HG02970 (cell line): ENCODE measurements at regions not wholly inside any gene's neighbourhood (a gene's known extent, or its start where the extent isn't known, plus 50 kb on each side); places are given as distances from the start of the nearest gene placed in this dataset.

Source experiments
- ATAC-seq: cut with Tn5 transposase; IDR thresholded peaks from one replicate; pipeline ENCODE4 v1.9.1; 2021; ENCODE audit warnings: mild to moderate bottlenecking, moderate library complexity, moderate number of reproducible peaks; ENCODE audit not compliant: unreplicated experiment, low FRiP score

DNA sequence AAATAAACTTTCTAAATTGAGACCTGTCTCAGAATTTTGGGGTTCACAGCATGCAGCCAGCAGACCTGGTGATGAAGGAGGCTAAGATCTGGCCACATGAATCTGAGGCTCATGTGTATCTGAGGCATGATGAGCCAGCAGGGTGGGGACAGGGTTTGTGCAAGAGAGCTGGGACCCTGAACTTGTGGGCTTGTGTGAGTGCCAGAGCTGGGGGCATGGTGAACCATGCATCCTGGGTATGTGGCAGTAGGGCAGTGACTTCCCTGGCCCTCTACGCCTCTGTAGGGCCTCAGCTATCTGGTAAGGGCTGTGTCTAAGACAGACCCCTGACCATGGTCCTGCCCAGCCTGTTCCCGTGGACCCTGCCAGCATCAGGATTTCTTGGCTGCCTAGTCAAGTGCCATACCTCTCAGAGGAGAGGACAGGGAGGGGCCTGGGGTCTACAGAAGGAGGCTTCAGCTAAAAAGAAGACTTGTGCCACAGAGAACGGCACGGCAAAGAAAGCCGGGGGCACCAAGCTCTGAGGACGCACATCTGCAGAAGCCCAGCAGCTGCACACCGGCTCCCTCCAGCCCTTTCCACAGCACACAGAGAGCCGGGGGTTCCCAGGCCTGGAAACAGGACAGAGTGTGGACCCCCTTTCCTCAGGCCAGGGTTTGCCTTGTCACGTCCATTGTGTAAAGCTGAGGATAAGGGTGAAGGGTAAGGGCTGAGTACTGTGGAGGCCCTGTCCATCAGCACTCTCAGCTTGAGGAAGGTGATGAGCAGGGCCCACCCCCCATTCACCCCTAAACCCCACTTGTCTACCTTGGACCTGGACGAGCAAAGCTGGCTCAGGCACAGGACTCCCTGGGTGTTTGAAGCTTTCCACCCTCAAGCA lies 130.1 kb downstream of the MRPL36 start:
- no peak for ATAC-seq

DNA sequence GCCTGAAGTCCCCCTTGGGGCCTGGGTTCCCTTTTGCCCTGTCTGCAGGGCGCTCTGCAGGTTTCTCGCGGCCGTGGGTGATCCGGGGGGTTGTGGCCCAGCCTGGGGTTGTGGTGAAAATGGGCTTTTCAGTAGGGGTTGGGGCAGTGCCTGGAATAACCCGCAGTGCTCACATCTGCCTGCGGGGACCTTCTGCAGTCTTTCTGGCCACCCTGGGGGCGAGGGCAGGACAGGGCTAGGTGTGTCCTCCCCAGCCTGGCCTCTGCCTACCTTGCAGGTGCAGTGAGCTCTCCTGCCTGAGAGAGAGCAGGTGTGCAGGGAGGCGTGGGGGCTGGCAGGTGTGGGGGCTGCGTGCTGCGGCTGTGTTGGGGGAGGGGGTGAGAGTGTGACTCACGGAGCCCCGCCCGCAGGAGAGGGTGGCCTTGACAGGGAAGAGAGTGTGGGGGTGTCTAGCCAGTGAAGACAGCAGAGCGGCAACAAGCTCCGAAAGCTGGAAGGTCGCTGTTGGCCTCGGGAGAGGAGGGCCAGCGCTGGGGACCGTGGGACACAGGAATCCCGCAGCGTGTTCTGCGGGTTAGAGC lies 131.4 kb downstream of the MRPL36 start:
- ATAC-seq: no peak

DNA sequence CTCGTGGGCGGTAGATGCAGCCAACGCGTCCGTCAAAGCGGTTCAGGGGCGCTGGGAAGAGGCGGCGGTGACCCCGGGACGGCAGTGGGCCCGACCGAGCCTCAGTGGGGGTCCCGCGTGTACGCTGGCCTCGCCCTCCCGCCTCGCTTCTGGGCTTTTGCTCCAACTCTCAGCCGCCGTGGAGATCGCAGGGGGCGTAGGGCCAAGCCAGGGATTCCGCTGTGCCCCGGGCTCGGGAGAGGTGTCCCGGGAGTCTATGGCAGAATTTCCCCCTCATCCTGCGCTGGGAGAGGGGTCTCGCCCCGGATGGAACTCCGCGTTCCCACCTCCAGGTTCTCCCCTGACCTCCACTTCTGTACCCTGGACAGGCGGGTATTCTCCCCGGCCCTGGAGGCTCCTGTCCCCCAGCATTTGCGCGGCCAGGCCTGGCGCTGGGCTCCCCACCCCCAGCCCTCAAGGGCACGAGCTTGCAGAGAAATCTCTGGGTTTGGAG lies 131.9 kb downstream of the MRPL36 start:
- ATAC-seq: no peak

DNA sequence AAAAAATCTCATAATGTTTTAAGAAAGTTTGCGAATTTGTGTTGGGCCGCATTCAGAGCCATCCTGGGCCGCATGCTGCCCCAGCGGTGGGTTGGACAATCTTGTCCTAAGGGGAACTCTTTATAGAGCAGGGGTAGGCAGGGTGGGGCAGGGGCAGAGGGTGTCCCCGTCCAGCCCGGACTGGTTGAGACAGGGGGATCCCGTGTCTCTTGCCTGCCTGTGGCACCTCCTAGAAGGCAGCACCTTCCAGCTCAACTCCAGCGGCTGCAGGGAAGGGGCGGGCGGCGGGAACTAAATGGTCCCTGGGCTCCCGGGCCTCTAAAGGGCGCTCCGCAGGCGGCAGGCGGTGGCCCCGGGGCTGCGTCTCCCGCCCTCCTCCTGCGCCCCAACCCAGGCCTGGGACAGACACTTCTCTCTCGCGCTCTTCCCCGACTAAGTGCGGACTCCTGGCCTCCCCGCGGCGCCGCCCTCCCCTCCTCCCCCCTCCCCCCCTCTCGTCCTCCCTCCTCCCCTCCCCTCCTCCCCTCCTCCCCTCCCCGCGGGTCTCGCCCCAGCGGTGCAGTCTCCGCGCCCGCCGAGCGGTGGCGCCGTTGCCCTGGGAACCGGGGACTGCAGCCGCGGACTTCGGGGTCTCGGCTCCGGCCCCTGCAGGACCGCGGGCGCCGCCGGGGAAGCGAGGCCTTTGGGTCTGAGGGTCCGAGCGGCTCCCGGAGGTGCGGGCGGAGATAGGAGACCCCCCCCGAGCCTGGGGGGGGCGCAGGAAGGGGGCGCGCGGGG lies 132.6 kb downstream of the MRPL36 start:
- no peak for ATAC-seq

DNA sequence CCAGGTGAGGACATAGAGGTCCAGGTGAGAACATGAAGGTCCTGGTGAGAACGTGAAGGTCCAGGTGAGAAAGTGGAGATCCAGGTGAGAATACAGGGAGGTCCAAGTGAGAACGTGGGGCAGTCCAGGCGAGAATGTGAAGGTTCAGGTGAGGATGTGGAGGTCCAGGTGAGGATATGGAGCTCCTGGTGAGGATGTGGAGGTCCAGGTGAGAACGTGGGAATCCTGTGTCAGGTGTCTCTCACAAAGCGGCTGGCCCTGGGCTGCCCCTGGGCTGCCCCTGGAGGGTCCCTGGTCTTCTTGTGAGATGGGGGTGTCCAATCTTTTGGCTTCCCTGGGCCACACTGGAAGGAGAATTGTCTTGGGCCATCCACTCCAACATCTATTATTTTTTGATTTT lies 133.4 kb downstream of the MRPL36 start:
- no peak for ATAC-seq

DNA sequence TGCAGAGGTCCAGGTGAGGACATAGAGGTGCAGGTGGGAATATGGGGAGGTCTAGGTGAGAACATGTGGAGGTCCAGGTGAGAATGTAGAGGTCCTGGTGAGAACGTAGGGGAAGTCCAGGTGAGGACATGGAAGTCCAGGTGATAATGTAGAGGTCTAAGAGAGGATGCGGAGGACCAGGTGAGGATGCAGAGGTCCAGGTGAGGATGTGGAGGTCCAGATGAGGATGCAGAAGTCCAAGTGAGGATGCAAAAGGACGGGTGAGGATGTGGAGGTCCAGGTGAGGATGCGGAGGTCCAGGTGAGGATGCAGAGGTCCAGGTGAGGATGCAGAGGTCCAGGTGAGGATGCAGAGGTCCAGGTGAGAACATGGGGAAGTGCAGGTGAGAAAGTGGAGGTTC lies 133.8 kb downstream of the MRPL36 start:
- no peak for ATAC-seq

DNA sequence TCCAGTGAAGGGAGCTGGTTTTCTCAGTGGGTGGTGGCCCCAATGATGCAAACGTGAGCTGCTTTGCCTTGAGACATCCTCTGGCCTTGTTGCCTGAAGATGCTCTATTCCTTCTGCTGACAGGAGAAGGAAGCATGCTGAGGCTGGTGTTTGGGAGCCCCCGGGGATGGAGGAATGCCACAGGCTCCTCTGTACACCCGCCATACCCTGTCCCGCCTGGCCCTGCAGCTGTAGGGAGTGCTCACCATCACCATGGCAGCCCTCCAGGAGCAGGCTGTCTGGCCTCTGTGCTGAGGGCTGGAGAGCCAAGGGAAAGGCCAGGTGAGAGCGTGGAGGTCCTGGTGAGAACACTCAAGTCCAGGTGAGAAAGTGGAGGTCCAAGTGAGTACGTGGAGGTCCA lies 134.4 kb downstream of the MRPL36 start:
- no peak for ATAC-seq

DNA sequence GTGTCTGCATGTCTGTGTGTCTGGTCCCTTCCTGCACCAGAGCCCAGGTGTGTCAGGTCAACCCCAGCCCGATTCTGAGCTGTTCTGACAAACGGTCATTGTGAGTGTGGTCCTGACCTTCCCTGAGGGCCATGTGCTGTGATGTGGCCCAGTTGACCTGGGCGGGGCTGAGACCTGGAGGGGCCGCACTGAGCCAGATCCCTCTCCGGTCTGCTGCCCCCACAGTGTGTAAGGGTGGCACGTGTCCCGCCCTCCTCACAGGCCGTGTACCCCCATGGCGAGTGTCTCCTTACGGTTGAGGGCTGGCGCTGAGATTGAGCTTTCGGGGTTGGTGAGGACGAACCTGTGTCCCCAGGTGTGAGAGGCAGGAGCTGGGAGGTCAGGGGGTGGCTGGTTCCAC lies 136.5 kb downstream of the MRPL36 start:
- ATAC-seq: no peak

DNA sequence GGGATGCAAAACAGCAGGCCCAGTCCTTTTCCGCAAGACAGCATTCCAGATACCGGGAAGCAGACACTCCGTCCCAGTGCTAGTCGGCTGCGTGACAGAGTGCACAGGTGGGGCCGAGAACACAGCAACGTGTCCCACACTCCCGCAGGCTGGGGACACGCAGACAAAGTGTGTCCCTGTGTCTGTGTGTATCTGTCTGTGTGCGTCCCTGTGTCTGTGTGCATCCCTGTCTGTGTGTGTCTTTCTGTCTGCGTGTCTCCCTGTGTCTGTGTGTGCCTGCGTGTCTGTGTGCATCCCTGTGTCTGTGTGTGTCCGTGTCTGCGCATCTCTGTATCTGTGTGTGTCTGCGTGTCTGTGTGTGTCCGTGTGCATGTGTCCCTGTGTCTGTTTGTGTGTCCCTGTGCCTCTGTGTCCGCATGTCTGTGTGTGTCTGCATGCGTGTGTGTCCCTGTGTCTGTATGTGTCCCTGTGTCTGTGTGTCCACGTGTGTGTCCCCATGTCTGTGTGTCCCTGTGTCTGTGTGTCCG lies 137.0 kb downstream of the MRPL36 start:
- ATAC-seq: no peak

DNA sequence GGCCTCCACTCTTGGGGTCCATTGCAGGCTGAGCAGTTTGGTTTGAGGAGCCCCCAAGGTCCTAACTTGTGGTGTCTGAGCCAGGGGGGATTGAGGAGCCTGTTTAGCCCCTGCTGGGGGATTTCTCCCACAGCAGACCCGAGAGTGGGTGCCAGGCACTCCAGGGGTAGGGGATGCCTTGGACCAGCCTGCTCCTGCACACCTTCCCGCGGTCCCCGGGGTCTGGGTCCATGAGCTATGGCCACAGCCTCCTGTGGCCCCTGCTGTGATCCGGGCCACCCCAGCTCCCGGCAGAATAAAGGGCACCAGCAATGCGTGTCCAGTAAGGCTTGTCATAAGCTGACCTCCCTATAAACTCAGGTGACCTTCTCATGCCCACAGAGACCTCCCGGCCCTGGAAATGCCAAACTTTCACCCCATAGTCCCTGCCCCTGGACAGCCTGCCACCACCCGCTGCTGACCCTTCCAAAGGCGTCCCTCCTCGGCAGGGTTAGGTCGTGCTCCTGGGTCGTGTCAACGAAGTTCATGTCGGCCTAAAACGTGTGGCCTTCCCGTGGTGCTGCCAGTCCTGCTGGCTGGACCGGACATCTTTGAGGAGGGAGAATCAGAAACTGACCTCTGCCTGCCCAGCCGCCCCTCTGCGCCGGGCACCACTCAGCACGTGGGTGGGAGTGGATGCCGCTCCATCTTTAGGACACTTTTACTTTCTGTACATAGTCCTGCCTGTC lies 137.6 kb downstream of the MRPL36 start:
- no peak for ATAC-seq

DNA sequence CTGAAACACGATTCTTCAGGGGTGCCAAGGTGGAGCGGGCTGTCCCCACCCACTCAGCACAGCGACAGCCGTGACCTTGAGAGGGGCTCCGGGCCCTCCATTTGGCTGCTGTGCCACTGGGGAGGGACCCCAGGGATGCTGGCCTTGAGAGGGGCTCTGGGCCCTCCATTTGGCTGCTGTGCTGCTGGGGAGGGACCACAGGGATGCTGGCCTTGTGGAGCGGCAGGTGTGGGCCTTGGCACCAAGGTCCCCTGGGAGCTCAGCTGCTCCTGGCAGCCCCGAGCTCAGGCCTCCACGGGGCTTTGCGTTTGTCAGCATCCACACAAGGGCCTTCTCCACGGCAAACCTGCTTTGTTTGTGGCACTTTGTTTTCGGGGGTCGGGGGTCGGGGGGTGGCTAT lies 137.6 kb upstream of the LPCAT1 start:
- ATAC-seq: no peak

DNA sequence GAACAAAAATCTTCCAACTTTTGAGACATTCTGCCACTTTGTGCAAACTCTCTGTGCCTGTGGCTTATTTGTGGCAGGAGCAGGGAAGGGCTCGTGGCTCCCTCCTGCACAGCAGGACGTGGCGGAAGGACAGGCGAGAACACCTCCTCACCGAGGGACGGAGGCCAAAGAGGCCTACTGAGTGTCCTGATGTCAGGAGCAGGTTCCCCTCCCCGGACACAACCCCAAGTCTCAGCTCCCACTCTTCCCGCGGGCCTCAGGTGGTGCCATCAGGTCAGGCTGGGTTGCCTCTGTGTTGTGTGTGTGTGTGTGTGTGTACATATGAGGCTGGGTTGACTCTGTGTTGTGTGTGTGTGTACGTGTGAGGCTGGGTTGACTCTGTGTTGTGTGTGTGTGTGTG lies 136.8 kb upstream of the LPCAT1 start:
- ATAC-seq: no peak

DNA sequence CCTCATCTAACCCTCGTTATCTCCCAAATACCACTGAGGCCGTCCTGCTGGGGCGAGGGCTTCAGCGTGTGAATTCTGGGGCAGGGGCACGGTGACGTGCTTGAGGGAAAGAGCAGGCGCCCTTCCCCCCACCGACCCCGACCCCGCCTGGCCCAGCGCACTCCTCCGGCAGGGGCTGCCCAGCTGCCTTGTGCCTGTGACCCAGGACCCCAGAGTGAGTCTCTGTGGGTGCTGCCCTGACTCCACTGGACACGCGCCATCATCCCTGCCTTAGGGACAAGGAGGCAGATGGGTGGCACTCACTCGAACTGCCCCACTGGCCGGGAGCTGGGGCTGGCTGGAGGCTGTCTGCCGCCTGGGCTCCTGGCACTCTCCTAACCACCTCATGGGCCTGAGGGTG lies 136.2 kb upstream of the LPCAT1 start:
- ATAC-seq: no peak

DNA sequence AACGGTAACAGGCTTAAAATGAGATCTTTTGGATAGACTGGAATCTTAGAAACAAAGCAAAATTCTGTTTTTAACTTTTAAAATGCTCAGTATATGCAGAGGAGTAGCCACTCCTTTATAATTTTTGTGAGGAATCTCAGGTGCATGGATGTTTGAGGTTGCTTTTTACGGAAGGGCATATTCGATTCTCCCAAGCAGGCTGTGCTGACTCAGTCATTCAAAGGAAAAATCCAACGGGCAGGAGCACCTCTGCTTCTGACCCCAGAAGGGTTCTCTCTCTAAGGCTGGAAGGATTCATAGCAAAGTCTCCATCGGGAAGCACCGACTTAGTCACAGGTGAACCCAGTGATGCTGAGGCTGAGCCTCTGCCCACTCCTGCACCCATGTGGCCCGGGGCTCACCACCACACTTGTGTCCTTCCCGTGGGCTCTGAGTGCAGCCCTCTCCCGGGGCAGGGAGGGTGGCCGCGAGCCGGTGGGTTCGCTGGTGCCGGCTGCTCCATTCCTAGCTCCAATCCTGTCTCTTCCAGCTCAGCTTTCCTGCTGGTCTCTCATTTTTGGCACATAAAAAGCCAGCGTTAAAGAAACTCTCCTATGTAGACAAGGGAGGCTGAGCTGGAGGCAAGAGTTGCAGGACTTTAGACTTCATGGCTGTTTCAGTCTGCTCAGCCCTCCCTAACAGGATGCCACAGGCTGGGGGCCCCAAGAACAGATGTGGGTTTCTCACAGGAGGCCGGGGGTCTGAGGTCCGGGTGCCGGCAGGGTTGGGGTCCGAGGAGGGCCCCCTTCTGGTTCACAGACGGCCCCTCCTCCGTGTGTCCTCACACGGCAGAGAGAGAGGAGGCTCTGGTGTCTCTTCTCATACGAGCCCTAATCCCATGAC lies 135.6 kb upstream of the LPCAT1 start:
- ATAC-seq: no peak

DNA sequence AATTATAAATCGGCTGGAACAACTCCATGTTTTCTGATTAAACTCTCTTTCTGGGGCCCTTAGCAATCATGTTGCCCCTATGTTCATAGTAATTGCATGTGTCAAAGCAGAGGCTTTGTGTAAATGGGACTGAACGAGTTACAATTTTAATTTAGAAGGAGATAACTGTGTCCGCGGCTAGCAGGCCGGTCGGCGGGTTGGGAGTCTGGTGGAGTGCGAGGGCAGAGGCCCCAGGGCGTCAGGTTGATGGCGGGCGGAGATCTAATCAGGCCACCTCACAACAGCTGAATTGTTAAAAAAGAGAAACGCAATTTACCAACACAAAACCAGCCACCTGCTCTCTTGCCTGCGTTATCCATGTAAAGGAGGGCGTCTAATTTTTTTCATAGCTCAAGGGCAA lies 134.9 kb upstream of the LPCAT1 start:
- no peak for ATAC-seq

DNA sequence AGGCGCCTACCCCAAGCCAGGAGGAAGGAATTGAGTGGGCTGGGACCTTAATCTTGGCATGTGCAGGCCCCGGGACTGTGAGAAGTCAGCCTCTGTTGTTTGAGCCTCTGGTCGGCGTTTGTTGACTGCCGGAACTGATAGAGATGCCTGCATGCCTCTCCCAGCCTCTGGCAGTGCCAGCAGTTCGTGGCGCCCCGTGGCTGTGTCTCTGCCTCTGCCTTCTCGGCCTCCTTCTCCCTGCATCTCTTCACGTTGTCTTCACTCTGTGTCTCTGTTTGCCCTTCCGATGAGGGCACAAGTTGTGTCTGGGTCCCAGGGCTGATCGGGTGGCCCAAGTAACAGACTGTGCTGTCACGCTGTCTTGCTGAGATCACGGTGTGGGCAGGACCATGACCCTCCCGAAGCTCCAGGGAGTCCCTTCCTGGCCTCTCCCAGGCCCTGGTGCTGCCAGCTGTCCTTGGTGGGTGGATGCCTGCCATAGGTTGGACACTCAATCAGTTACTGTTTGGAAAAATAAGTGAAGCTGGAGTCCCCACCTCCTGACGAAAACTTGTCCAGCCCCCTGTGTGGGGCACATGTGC lies 133.5 kb upstream of the LPCAT1 start:
- no peak for ATAC-seq

DNA sequence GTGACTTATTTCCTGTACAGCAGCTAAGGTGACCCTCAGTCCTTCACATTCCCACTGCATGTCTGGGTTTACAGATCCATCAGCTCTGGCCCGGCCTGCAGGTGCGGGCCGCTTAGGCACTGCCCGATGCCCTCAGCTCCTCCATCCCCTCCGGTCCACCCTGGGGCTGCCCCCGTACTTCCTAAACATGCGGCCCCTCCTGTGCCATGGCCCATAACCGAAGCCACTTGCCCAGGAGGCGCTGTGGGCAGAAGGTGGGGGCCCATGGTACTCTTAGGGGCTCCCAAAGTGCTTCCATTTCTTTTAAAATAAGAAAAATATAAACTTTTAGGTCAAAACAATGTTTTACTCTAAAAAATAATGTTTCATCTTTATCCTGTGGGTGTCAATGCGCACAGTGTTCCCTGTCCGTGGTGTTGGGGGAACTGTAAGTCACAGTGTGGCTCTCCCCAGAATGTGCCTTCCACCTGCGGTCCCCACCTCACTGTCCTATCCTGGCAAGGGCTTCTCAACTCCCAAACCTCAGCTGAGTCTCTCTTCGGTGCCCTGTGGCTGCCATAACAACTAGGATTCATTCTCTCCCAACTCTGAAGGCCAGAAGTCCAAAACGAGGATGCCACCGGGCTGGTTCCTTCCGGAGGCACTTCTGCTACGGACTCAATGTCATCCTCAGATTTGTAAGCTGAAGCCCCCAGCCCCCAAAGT lies 132.7 kb upstream of the LPCAT1 start:
- no peak for ATAC-seq

DNA sequence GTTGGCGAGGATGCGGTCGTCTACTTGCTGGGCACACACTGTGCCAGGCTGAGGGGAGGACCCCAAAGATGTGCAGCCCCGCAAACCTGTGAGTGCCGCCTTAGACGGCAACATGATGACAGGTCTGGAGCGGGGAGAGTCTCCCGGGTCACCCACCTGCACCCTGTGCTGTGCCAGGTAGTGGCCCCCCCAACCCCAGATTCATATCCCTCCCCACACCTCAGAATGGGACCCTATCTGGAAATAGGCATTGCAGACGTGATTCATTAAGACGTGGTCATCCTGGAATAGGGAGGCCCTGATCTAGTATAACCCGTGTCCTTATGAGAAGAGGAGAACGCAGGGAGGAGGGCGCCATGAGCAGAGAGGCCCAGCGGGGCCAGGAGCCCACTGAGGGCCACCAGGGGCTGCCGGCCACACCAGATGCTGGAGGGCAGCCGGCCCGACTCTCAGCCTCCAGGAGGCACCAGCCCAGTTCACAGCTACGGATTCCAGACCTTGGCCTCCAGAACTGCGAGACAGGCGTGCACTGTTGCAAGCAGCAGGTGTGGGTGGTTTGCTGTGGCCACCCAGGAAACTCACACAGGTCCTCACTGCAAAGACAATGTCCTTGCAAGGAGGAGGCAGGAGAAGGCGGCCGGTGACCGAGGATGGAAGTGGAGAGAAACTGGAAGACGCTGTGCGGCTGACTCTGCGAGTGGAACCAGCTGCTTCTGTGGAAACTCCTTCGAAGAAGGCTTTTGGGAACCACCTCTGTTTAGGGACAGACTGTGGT lies 131.9 kb upstream of the LPCAT1 start:
- no peak for ATAC-seq
